GM23338 (cell line): ENCODE measurements at regions not wholly inside any gene's neighbourhood (a gene's known extent, or its start where the extent isn't known, plus 50 kb on each side); places are given as distances from the start of the nearest gene placed in this dataset.

ENCODE experiments used
- EZH2 ChIP-seq: fragments of 200-600 bp; sonication (generic); IDR thresholded peaks from one replicate; pipeline ENCODE4 v1.8.0; 2017; ENCODE audit warnings: antibody characterized with exemption, mild to moderate bottlenecking, low read depth; ENCODE audit not compliant: unreplicated experiment
- EZH2phosphoT487 ChIP-seq: fragments of 200-600 bp; sonication (generic); IDR thresholded peaks from one replicate; pipeline ENCODE4 v1.8.1; 2018; ENCODE audit warnings: antibody characterized with exemption; ENCODE audit not compliant: unreplicated experiment
- POLR2AphosphoS5 ChIP-seq: IDR thresholded peaks from 2 replicates; pipeline ENCODE4 v1.6.1; 2016; ENCODE audit warnings: antibody characterized with exemption, low read depth
- ZNF114 ChIP-seq: fragments of 250-450 bp; sonication (Bioruptor Pico); IDR thresholded peaks from 2 replicates; pipeline ENCODE4 v1.5.0; 2020; ENCODE audit warnings: mild to moderate bottlenecking, moderate library complexity
- TF ChIP-seq, protein P1 (sequence below), 2 experiments: fragments of 200-600 bp in 1 of 2; sonication (generic) in 1 of 2; conservative IDR thresholded peaks; 2 replicates each; pipeline versions ENCODE4 v1.5.1 to v1.6.1; 2016 to 2017; ENCODE audit warnings: antibody characterized with exemption in 2 of 2, low read depth in 2 of 2, mild to moderate bottlenecking in 2 of 2, moderate library complexity in 1 of 2

- no peak for TF ChIP-seq EZH2phosphoT487
- TF ChIP-seq EZH2, result no peak
- TF ChIP-seq, protein P1, sequence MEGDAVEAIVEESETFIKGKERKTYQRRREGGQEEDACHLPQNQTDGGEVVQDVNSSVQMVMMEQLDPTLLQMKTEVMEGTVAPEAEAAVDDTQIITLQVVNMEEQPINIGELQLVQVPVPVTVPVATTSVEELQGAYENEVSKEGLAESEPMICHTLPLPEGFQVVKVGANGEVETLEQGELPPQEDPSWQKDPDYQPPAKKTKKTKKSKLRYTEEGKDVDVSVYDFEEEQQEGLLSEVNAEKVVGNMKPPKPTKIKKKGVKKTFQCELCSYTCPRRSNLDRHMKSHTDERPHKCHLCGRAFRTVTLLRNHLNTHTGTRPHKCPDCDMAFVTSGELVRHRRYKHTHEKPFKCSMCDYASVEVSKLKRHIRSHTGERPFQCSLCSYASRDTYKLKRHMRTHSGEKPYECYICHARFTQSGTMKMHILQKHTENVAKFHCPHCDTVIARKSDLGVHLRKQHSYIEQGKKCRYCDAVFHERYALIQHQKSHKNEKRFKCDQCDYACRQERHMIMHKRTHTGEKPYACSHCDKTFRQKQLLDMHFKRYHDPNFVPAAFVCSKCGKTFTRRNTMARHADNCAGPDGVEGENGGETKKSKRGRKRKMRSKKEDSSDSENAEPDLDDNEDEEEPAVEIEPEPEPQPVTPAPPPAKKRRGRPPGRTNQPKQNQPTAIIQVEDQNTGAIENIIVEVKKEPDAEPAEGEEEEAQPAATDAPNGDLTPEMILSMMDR (conservative IDR thresholded peaks at IDR 0.05; ENCODE audit: low read depth in 2 of 2), result no peak
- no peak for TF ChIP-seq POLR2AphosphoS5
- no peak for TF ChIP-seq ZNF114
These were observed 184.1 kb upstream of the FRMPD4 start for GRCh38 chrX:11954176-11954575.
